ENCODE measurements at regions not wholly inside any gene's neighbourhood (a gene's known extent, or its start where the extent isn't known, plus 50 kb on each side); places are given as distances from the start of the nearest gene placed in this dataset.

DNA sequence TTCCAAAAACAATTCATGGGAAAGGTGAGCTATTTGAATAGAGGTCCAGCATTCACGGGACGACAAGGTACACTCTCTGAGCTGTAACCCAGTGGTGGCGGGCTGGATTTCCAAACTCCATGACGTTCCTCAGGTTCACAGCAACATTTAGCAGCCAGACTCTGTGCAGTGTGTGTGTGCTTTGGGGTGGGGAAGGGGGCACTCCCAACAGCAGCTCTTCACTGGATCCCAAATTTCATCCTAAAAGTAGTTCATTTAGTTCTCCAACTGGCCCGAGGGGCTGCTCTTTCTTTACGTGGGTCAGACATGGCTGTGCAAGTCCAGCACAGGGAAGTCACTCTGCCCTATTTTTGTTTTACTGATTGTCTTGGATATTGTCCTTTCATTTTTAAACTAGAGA, 98.0 kb upstream of the IRX2 start:
- no peak for DNase-seq (ENCODE audit: low read depth)
- H3K4me3 ChIP-seq (ENCODE audit: low read depth, low read length): no peak overlapping the region
- TF ChIP-seq CTCF (conservative IDR thresholded peaks at IDR 0.05; ENCODE audit: low read depth, low read length): no peak

- no peak overlapping the region for H3K4me3 ChIP-seq (ENCODE audit: low read depth, low read length)
- DNase-seq (ENCODE audit: low read depth): no peak
These were observed 97.1 kb upstream of the IRX2 start for GRCh38 chr5:2848619-2849018.

DNA sequence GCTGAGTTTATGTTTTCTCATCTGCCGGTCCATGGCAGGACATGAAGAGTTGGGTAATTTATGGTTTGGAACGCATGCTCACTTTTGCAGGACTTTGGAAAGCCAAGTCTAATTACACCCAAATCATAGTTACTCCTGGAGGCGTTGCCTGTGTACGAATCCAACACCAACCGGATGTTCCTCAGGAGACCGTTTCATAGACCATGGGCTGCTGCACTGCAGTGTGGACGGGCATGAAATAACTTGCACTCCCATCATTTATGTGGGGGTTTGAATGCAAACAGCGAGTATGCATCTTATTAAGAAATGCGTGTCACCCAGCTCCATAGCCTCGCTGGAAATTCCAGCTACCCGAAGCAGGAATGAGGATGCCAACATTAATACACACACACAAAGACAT, 96.1 kb upstream of the IRX2 start:
- no peak overlapping the region for H3K4me3 ChIP-seq (ENCODE audit: low read depth, low read length)
- no peak for DNase-seq (ENCODE audit: low read depth)
- no peak for TF ChIP-seq CTCF (conservative IDR thresholded peaks at IDR 0.05; ENCODE audit: low read depth, low read length)

More at GRCh38 chr5:2848619-2849018, 97.1 kb upstream of the IRX2 start:
- no peak for TF ChIP-seq CTCF (conservative IDR thresholded peaks at IDR 0.05; ENCODE audit: low read depth, low read length)

GRCh38 chr5:2841208-2841607, 89.7 kb upstream of the IRX2 start:
- no peak overlapping the region for H3K4me3 ChIP-seq (ENCODE audit: low read depth, low read length)
- TF ChIP-seq CTCF (conservative IDR thresholded peaks at IDR 0.05; ENCODE audit: low read depth, low read length): no peak
- DNase-seq (ENCODE audit: low read depth): no peak

DNA sequence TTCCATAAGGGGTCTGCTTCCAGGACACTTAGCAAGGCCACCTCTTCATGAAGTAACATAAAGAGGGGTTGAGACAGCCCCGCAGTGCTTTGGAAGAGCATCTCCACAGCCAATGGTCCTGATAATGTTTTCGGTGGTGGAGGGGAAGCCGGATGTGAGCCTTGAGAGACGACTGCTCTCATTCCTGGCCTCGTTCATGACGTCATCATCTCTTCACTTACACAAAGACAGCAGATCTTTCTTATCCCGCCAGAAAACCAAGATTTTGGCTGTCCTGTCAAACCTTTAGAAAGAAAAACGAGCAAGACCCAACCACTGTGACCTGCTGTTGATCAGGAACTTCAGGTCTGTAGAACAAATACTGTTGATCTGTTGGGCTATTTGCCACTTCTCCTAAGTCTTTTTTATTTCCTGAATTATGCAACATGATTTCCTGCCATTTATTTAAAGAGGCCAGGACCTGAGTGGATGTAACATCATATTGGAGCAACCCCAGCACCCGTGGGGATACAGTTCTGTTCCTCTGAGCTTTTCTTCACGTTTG, 89.0 kb upstream of the IRX2 start:
- H3K4me3 ChIP-seq (ENCODE audit: low read depth, low read length): no peak overlapping the region
- TF ChIP-seq CTCF (conservative IDR thresholded peaks at IDR 0.05; ENCODE audit: low read depth, low read length): no peak
- DNase-seq (ENCODE audit: low read depth): no peak

- H3K4me3 ChIP-seq (ENCODE audit: low read depth, low read length): no peak overlapping the region
- TF ChIP-seq CTCF (conservative IDR thresholded peaks at IDR 0.05; ENCODE audit: low read depth, low read length): no peak
- no peak for DNase-seq (ENCODE audit: low read depth)
These were observed 84.7 kb upstream of the IRX2 start for GRCh38 chr5:2836133-2836532.

DNA sequence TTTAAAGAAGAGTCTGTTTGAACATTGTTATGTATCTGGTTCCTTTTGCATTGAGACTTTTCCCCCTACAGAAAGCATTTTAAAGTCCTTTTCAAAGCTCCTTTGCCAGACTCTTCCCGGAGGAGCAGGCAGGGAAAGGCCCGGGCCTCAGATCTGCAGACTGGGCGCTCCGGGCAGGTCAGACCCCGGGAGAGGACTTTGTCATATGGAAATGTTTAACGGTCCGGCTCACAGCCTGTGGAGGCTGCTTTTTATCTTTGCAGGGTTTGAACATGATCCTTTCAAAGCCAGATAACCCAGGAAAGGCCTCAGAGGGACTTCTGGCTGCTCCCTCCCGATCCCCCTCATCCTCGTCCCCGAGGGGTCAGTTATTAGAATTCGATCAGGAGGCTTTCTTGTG, 82.1 kb upstream of the IRX2 start:
- no peak overlapping the region for H3K4me3 ChIP-seq (ENCODE audit: low read depth, low read length)
- no peak for DNase-seq (ENCODE audit: low read depth)
- no peak for TF ChIP-seq CTCF (conservative IDR thresholded peaks at IDR 0.05; ENCODE audit: low read depth, low read length)
